NCI-H345 treated with DMSO at 0.1 percent for 48 hours (cell line): ENCODE measurements at regions not wholly inside any gene's neighbourhood (a gene's known extent, or its start where the extent isn't known, plus 50 kb on each side); places are given as distances from the start of the nearest gene placed in this dataset.

Source experiments
- DNase-seq: peaks from one replicate; lab custom pipeline; 2025; ENCODE audit not compliant: unreplicated experiment; lab: John Stamatoyannopoulos, UW

DNA sequence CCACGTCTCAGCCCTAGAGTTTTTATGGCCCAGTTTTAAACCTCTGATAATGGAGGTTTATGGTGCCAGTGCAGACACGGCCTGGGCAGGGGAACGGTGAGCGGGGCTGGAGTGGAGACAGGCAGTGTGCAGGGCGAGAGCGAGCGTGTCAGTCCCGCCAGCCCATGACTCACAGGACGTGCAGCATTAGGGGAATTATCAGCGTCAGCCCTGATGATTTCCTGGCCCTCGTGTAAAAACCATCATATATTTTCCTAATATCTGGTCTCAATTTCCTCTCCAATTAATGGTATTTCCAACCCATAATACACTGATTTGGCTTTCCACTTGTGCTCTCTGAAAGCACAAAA lies 104.6 kb upstream of the VSTM2B start:
- no peak for DNase-seq

DNA sequence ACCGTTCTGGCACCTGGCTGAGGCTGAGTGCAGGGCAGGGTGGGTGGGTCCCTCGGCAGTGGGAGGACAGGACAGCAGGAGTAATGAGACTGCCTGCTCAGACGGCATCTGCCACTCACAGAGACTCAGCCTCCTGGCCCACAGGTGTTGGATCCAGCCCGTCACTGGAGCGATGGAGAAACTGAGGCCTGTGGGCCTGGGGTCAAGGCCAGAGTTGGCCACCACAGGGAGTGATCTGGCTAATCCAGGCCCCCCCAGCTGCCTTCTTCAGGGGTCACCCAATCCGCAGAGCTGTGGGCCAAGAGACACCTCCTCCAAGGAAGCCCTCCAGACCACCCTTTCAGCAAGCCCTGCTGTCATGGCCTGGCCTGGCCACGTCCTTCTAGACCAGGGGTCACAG lies 103.7 kb upstream of the VSTM2B start:
- no peak for DNase-seq

DNA sequence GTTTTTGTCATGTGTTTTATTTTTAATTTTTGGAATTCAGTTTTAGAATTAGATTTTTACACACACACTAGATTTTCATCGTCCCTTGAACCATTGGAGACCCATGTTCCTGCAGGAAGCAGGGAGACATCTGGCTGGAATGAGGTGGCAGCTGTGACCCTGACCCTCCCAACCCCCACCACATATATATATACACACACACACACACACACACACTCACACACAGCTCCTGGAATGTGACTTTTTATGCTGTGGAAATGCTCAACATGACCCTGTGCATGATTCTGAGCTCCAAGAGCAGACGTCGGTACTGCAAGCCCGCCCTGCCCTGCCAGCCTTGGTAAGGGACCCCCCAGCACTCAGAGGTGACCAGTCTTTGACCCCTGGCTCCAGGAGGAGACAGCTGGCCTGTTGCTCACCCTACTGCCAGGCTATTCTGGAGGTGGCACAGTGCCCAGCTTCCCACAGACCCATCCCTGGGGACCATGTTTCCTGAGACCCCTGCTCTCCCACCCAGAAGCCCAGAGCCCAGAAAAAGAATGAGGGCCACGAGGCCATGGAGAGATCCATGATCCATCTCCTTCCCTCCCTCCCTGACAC lies 103.2 kb upstream of the VSTM2B start:
- no peak for DNase-seq

DNA sequence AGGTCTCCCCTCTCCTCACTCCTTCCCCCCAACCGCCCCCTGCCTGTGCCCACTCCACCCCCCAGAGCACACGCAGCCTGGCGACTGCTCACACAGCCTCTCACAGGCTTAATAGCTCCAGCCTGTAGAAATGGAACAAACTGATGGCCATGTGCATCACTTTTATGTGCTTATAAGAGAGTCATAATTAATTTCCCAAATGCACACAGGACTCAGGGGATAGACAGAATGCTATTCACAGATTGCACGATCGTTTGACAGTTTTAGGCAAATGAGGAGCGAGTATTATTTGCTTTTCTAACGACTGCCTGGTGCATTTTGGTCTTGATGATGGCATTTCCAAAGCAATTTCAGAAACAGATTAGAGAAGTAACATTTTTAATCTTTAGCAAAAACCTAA lies 97.7 kb upstream of the VSTM2B start:
- DNase-seq, result no peak

DNA sequence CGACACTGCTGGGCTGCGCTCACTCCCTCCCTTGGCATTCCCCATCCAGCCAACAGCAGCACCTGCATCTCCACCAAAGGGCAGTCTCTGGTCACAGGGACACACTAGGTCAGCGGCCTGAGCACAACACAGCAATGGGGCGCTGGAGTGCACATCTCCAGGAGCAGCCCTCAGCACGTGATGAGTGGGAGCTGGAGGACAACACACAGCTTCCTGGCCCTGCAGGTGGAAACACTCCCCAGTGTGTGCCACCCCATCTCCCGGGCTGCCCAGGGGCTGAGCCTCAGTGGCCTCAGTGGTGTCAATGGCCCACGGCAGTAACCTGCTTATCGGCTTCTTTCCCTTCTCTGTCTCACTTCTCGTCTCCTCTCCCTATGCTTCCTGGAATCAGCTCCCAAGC lies 96.8 kb upstream of the VSTM2B start:
- DNase-seq, result no peak

DNA sequence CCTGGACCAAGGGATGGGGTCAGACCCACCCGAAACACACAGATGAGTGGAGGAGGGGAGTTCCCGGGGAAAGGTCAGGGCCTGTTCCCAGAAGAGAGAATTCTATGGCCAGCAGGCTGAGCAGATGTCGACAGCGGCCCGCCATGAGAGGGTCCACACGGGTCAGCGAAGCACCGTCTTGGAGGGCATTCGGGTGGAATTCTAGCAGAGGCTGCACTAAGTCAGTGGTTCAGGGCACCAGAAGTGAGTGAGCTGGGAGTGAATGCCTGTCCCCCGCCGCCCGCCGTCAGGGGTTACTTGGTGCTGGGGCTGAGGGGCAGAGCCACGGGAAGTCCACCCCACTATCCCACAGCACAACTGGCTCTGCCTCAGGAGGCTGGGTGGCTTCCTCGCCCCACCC lies 96.2 kb upstream of the VSTM2B start:
- DNase-seq, result no peak

DNA sequence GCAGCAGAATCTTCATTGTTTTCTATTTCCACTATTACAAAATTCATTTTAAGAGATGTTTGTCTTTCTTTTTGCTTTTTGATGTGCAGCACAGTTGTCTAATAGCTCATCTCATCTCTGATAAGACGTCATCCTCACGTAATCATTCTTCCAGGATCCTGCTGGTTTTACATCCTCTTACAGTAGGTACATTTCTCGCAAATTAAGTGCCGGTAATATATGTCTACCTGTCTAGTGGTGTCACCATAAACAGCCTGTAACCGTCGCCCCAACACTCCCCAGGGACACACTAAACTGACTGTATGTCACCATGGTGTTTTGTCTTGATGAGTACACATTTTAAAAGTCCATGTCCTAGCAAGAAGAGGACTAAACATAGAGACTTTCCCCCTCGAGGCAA lies 94.5 kb upstream of the VSTM2B start:
- no peak for DNase-seq

DNA sequence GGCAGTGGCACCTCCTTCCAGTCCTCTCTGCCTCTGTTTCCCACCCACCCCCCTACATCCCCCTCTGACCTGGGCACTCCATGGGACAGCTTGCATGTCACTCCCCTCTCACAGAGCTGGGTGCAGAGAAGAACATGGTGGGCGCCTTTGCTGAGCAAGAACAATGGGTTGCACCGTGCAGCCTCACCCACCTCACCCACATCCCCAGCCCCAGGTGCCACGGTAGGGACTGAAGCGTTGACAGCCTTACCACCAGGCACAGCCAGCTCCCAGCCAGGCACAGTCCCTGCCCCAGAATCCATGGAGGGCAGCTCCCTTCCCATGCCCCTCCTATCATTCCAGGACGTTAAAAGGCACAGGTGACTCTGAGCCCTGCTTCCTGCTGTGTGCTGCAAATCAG lies 93.1 kb upstream of the VSTM2B start:
- DNase-seq, result no peak

DNA sequence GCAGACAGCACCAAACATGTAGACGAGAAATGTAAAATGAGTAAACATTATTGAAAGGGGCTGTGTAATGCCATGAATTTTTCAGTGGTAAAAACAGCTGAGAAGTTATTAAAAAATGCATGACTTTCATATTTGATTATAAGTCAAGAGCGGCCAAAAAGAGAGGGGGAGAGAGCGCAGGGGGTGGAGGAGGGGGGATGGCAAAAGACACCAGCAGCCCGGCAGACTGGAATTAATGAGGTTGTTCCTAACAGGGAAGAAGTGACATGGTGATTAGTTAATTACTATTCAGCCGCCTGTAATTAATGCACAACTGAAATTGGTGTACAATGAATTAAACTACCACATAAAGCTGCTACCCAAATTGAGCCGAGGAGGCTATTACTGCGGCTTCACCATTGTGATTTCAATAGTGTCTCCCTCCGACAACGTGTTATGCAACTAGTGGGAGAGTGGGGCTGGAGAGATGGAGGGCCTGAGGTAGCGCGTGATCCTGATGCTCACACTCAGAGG lies 89.1 kb upstream of the VSTM2B start:
- DNase-seq, result no peak

DNA sequence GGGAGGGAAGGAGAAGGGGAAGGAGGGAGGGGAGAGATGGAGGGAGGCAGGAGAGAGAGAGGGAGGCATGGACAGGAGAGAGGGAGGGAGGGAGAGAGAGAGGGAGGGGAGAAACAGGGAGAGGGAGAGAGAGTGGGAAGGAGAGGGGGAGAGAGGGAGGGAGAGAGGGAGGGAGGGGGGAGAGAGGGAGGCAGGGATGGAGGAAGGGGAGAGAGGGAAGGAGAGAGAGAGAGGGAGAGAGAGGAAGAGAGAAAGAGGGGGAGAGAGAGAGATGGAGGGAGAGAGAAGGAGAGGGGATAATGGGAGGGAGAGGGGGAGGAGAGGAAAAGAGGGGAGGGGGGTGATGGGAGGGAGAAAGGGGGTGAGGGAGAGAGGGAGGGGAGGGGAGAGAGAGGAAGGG lies 86.8 kb upstream of the VSTM2B start:
- DNase-seq, result no peak

DNA sequence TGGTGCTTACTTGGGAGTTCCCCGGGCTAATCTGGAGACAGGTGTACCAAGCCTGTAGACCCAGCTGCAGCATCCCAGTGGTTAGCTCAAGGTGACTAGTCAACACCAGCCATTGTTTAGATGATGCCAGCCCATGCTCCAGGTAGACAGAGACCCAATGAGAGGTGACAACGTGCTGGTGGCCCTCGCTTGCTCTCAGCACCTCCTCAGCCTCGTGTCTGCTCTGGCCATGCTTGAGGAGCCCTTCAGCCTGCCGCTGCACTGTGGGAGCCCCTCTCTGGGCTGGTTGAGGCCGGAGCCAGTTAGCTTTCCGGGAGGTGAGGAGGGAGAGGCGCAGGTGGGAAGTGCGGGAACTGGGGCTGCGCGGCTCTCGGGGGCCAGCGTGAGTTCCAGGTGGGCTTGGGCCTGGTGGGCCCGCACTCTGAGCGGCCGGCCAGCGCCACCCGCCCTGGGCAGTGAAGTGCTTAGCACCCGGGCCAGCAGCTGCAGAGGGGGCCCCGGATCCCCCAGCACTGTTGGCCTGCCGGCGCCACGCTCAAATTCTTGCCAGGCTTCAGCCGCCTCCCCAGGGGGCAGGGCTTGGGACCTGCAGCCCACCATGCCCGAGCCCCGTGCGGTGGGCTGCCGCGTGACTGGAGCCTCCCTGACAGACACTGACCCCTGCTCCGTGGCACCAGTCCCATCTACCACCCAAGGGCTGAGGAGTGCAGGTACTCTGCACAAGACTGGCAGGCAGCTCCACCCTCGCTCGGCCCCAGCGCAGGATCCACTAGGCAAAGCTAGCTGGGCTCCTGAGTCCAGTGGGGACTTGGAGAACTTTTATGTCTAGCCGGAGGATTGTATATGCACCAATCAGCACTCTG lies 85.9 kb upstream of the VSTM2B start:
- DNase-seq, result no peak

DNA sequence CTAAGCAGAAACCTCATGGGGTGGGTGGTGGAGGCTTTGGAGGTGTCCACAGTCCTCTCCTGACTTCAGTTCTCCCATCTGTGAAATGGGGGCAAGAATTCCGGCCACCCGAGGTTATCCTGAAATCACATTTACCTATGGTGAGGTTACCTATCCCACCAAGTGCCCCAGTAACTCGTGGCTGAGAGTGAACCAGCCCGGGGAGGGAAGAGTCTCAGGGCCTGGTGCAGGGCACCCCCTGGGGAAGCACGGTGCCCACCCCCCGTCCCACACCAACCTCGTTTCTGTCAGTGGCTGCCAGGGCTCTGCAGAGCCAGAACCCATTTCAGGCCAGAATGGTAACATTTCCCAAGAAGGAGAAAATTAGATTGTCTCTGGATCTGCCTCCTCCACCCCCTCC lies 83.7 kb upstream of the VSTM2B start:
- no peak for DNase-seq

DNA sequence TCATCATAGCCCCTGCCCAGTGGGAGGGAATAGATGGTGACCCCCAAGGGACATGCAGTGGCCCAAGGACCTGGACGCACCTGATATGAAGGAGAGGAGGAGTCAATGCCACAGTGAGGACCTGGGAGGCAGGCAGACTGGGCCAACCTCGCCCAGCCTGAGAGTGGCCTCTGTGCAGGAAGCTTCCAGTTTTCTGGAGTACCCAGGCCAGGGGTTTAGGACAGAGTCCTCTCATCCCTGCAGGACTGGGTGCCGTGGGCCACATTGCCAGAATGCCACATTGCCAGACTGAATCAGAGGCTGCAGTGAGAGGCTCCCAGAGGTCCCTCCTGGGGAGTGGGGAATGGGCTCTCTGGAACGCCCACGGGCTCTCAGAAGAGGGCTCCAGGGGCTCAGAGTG lies 82.9 kb upstream of the VSTM2B start:
- DNase-seq, result no peak

DNA sequence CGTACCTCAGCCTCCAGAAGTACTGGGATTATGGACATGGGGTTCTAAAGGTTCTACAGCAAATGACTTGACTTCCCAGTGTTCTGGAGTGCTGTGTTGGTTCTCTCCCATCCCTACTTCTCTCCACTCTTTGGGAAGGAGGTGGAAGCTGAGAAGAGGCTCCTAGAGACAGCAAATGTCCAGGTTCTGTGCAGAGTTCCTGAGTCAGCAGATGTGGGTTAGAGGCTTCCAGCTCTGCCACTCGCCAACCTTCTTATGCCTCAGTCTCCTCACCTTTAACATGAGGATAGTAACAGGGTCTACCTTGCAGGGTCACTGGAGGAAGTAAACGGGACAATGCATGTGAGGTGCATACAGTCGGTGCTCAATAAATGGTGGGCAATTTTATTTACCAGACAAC lies 80.5 kb upstream of the VSTM2B start:
- no peak for DNase-seq

DNA sequence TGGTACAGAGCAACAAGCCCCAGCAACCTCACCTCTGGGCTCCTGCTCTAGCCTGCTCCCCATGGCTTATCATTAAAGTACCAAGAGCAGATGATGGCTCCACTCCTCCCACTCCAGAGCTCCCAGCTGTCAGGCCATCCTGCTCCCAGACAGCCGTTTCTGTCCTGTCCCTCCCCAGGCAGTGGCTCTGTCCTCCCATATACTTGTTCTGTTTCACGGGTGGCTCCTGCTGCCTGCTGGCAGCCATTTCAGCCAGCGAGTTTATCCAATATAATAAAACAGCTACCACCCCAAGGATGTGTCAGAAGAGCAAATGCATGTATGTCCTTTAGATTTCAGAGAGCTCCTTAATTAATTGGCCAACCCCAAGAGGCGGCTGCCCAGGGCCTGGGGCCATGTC lies 79.4 kb upstream of the VSTM2B start:
- DNase-seq, result no peak

DNA sequence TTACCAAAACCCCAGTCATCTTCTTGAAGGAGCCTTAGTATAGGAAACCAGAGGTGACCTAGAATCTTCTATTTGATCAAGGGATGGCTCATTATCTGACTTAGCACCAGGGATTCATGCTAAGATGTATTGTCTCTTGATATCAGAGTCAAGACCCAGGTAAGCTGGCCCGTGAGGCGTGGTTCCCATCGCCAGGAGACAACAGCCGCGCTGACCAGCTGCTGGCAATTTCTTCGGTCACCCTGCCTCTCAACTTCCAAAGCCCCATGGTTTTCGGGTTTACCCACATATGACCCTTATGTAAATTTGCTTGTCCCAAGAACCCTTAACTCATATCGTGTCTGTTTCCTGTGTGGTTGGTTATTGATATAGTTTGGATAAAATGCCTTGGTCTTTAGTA lies 77.7 kb upstream of the VSTM2B start:
- no peak for DNase-seq

DNA sequence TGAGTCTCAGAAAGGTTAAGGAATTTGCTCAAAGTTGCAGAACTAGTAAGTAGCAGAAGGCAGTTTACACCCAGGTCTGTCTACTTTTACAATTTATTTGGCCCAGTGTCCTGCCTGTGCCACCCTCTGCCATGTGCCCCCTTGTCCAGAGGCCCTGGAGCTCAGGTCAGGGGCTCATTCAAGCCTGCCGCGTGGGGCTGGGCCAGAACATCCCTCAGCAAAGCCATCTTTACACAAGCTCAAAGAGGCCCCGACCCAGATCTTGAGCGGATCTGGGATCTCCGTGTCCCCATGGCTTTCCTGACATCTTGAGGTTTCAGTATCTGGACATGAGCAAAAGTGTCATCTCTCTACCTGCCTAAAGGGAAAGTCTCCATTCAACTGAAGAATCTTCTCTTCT lies 76.4 kb upstream of the VSTM2B start:
- no peak for DNase-seq

DNA sequence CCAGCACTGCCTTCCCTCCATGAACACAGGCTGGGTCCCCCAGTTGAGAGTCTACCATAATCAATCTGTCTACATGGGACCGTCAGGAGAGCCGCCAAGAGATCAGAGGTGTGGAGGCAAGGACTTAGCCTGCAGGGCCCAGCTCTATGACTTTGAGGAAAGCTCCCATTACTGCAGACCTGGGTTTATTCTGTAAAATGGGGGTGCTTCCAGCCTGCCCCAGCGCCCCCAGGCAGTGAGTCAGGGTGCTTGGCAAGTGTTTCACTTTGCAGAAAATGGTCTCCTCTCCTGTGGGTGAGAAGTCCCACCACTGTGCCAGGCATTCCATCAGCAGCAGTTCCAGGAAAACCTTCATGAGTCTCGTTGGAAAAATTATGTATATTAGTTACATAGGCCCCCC lies 75.5 kb upstream of the VSTM2B start:
- DNase-seq, result no peak

DNA sequence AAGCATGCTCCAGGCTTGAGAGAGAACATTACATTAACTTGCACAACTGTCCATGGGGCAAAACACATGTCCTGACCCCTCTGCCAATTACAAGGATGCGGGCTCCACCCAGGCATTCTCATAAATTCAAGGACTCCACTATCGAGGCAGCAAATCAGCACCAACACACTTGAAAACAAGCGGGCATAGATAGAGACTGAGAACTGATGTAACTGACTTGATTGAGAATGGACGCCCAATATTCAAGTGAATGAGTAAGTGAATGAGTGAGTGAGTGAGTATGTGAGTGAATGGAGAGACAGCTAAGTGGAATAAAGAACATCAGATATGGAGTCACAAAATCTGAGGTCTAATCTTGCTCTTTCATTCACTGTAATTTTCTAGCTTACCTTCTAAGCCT lies 75.0 kb upstream of the VSTM2B start:
- no peak for DNase-seq

DNA sequence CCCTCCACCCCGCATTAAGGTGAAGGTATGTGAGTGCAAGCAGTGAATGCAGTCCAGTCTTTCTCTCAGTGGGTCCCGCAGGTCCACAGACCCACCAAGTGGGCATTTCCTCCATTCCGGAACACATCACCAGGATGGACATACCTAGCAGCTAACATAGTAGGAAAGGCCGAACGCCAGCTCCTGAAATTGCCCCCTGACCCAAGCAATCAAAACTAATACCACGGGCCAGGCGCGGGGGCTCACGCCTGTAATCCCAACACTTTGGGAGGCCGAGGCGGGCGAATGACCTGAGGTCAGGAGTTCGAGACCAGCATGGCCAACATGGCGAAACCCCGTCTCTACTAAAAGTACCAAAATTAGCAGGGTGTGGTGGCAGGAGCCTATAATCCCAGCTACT lies 71.7 kb upstream of the VSTM2B start:
- DNase-seq, result no peak

DNA sequence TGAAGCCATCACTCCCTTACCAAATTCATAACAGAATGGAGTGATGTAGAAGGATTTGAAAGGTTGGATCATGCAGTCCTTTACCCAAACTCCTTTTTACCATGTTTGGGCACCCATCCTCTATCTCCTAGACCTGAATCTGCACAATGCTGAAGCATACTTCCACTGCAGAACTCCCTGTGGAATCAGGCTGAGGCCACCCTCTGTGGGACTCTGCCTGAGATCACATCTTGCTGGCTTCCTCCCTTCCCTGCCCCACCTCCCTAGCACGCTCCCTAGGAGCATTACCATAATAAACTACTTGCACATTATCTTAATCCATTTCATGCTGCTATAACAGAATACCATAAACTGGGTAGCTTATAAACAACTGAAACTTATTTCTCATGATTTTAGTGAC lies 68.4 kb upstream of the VSTM2B start:
- no peak for DNase-seq

DNA sequence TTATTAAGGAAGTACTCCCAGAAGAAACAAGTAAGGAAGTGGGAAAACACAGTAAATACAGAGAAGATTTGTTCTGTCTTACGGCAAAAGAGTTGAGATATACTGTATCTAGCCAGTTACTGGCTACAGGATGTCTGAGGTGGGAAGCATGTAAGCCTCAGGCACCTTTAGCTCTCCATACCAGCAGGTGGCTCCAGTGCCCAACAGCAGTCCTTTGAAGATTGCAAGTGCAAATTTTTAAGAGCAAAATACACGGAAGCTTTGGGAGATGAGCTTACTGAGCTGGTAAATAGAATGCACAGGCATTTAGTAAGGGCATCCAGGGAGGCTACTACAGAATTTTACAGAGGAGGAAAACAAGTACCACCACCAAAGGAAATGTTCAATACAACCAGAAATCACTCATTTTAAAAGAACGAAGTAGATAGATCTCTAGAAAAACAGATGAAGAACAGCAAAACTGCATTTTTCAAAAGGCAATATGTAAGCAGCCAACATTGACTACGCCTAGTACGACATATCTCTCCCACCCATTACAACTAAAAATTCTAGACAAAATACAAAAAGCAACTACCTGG lies 57.9 kb upstream of the VSTM2B start:
- no peak for DNase-seq

DNA sequence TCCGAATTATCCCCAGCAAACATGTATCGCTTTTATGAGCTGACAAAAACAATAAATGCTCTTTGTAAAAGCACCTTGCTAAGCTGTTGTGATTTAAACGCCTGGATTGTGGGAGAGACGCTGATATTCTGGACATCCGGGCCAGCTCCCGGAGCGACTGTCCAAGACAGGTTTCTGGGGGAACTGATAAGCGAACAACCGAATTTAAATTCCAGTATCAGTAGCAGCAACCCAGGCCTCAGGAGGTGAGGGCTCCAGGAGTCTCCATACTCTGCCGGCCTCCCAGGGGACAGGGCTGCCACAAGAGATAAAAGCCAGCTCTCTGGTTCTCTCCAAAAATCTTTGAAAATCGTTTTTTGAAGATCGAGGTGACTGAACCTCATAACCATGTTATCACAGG lies 50.3 kb upstream of the VSTM2B start:
- no peak for DNase-seq
